Osteoblast (primary cell): ENCODE measurements at regions not wholly inside any gene's neighbourhood (a gene's known extent, or its start where the extent isn't known, plus 50 kb on each side); places are given as distances from the start of the nearest gene placed in this dataset.

Source experiments
- DNase-seq: peaks from one replicate; pipeline ENCODE4 v3.0.0; 2011; ENCODE audit warnings: low spot score, mixed read lengths; ENCODE audit not compliant: insufficient read length; ENCODE audit errors: missing footprints
- H2AFZ ChIP-seq: 2 replicates; pipeline ENCODE4 v1.6.0; 2011; ENCODE audit warnings: mild to moderate bottlenecking, low read length
- H3K27ac ChIP-seq: 2 replicates; pipeline ENCODE4 v1.5.1; 2011; ENCODE audit warnings: mild to moderate bottlenecking, low read depth, low read length, moderate library complexity
- H3K27me3 ChIP-seq: 2 replicates; pipeline ENCODE4 v1.6.0; 2012; ENCODE audit warnings: mild to moderate bottlenecking, control low read depth, inconsistent platforms, low read length, moderate library complexity; ENCODE audit not compliant: insufficient read depth
- H3K36me3 ChIP-seq: 2 replicates; pipeline ENCODE4 v1.5.1; 2011; ENCODE audit warnings: mild to moderate bottlenecking, low read length, control low read depth, moderate library complexity; ENCODE audit not compliant: insufficient read depth
- H3K4me1 ChIP-seq: 2 replicates; pipeline ENCODE4 v1.5.1; 2011; ENCODE audit warnings: mild to moderate bottlenecking, low read length, control low read depth, moderate library complexity; ENCODE audit not compliant: insufficient read depth
- H3K4me2 ChIP-seq: 2 replicates; pipeline ENCODE4 v1.6.0; 2011; ENCODE audit warnings: mild to moderate bottlenecking, low read length; ENCODE audit not compliant: insufficient read depth
- H3K4me3 ChIP-seq: fragments of 200-600 bp; sonication (generic); 3 replicates; pipeline ENCODE4 v1.5.1; 2012; ENCODE audit warnings: mild to moderate bottlenecking, low read length, inconsistent platforms; ENCODE audit not compliant: insufficient read depth
- H3K79me2 ChIP-seq: 2 replicates; pipeline ENCODE4 v1.6.0; 2012; ENCODE audit warnings: mild to moderate bottlenecking, low read length, control low read depth, inconsistent platforms; ENCODE audit not compliant: insufficient read depth
- H3K9me3 ChIP-seq: 2 replicates; pipeline ENCODE4 v1.5.1; 2011; ENCODE audit warnings: low read depth, low read length, control low read depth
- H4K20me1 ChIP-seq: 2 replicates; pipeline ENCODE4 v1.6.0; 2012; ENCODE audit warnings: mild to moderate bottlenecking, low read length, control low read depth; ENCODE audit not compliant: insufficient read depth
- CTCF ChIP-seq: IDR thresholded peaks from 2 replicates; pipeline ENCODE4 v1.5.1; 2011; ENCODE audit warnings: mild to moderate bottlenecking, low read depth, low read length, moderate library complexity; ENCODE audit errors: extremely low read depth

- no peaks in the 10 kb centered on the region for H3K36me3 ChIP-seq
- DNase-seq: no peak
- H3K4me1 ChIP-seq: no peaks in the 10 kb centered on the region
- H3K9me3 ChIP-seq: no peaks in the 10 kb centered on the region
- no peaks in the 10 kb centered on the region for H3K79me2 ChIP-seq
- H3K27me3 ChIP-seq: no peaks in the 10 kb centered on the region
- no peak overlapping the region for H3K27ac ChIP-seq
- no peak for TF ChIP-seq CTCF
- H2AFZ ChIP-seq: no peak overlapping the region
- H4K20me1 ChIP-seq: no peaks in the 10 kb centered on the region
- no peak overlapping the region for H3K4me2 ChIP-seq
- no peak overlapping the region for H3K4me3 ChIP-seq
Observed at GRCh38 chr14:51501746-51502145, 150.0 kb upstream of the FRMD6 start.

- H3K36me3 ChIP-seq: no peaks in the 10 kb centered on the region
- no peaks in the 10 kb centered on the region for H4K20me1 ChIP-seq
- DNase-seq: no peak
- H3K79me2 ChIP-seq: no peaks in the 10 kb centered on the region
- no peaks in the 10 kb centered on the region for H3K27me3 ChIP-seq
- H2AFZ ChIP-seq: no peak overlapping the region
- no peak overlapping the region for H3K27ac ChIP-seq
- no peak overlapping the region for H3K4me3 ChIP-seq
- no peak for TF ChIP-seq CTCF
- no peaks in the 10 kb centered on the region for H3K9me3 ChIP-seq
- peaks cover 17% of the 10 kb centered on the region for H3K4me1 ChIP-seq
- H3K4me2 ChIP-seq: no peak overlapping the region
Observed at GRCh38 chr14:51504669-51505068, 147.0 kb upstream of the FRMD6 start.

- no peaks in the 10 kb centered on the region for H4K20me1 ChIP-seq
- H3K4me2 ChIP-seq: peak overlapping the region; percentile 63
Observed at GRCh38 chr14:51507511-51507905, 144.2 kb upstream of the FRMD6 start.

GRCh38 chr14:51507906-51508511 is 143.7 kb upstream of the FRMD6 start:
- Histone ChIP-seq H3K9me3 (no peaks in the 10 kb centered on the region), H3K4me1 (peaks cover 17% of the 10 kb centered on the region), H3K4me3 (peak overlapping the region; percentile 10), H3K36me3 (no peaks in the 10 kb centered on the region), H3K79me2 (no peaks in the 10 kb centered on the region), H3K27ac (peak overlapping the region; percentile 64), H3K27me3 (no peaks in the 10 kb centered on the region), H4K20me1 (no peaks in the 10 kb centered on the region), H3K4me2 (peak overlapping the region; percentile 63), H2AFZ (peak overlapping the region; percentile 69)
- DNase-seq: peak; percentile 92
- no peak for TF ChIP-seq CTCF

More at GRCh38 chr14:51507511-51507905, 144.2 kb upstream of the FRMD6 start:
- Histone ChIP-seq H3K36me3 (no peaks in the 10 kb centered on the region), H3K4me1 (peaks cover 17% of the 10 kb centered on the region), H3K27ac (no peak overlapping the region), H2AFZ (peak overlapping the region; percentile 69), H3K79me2 (no peaks in the 10 kb centered on the region), H3K4me3 (no peak overlapping the region), H3K27me3 (no peaks in the 10 kb centered on the region), H3K9me3 (no peaks in the 10 kb centered on the region)
- DNase-seq: peak; percentile 81
- TF ChIP-seq CTCF: no peak
